ENCODE measurements at regions not wholly inside any gene's neighbourhood (a gene's known extent, or its start where the extent isn't known, plus 50 kb on each side); places are given as distances from the start of the nearest gene placed in this dataset.

DNA sequence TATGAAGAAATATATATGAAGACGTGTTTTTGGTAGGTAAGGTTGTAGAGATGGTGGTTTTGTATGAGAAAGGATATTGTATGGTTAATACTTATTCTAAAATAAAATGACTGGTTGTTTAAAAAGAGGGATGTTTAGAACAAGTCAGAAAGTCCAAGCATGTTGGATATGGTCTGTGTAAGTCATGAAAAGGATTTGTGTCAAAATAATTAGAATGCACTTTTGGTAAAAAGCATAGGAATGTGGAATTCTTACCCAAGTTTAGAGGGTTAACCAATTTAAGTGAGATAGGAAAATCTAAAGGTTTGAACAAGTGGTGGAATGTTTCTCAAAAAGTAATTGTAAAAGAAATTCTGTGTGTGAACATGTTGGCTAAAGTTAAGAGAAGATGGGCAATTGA lies 1556.5 kb upstream of the C9orf72 start:
- no TSS peak for BruUV-seq (replicated peaks)
- H3K9me3 ChIP-seq (ENCODE audit: control insufficient read depth in 1 of 2, insufficient read depth in 1 of 2, low read depth in 1 of 2, low read length in 2 of 2) = peaks cover 14 to 15% of the 10 kb centered on the region in 2 experiments; a peak in 2 of 4 replicates
- H3K27me3 ChIP-seq (ENCODE audit: insufficient read depth, low read length) = no peaks in the 10 kb centered on the region
- H3K79me2 ChIP-seq (ENCODE audit: insufficient read depth, low read length) = no peaks in the 10 kb centered on the region
- TF ChIP-seq TCF7L2 (IDR thresholded peaks at IDR 0.05; ENCODE audit: borderline replicate concordance, extremely low read depth, insufficient read depth, insufficient read length) (no peak), CEBPB (IDR thresholded peaks at IDR 0.05; ENCODE audit: low read depth) (no peak), ZBTB33 (IDR thresholded peaks at IDR 0.05; ENCODE audit: extremely low read depth, insufficient replicate concordance, low read length) (no peak), YY1 (IDR thresholded peaks at IDR 0.05; ENCODE audit: extremely low read depth, insufficient replicate concordance, low read depth, low read length) (no peak), MAX (IDR thresholded peaks at IDR 0.05) (no peak), ZFX (IDR thresholded peaks at IDR 0.05) (no peak), ZNF274 (IDR thresholded peaks at IDR 0.05; ENCODE audit: low read depth, low read length) (no peak), RAD21 (IDR thresholded peaks at IDR 0.05; ENCODE audit: low read depth) (no peak), EGR1 (IDR thresholded peaks at IDR 0.05; ENCODE audit: low read depth) (no peak), SIN3A (IDR thresholded peaks at IDR 0.05; ENCODE audit: low read depth) (no peak), JUND (IDR thresholded peaks at IDR 0.05) (no peak), SP1 (IDR thresholded peaks at IDR 0.05; ENCODE audit: low read depth) (no peak), CTCF (IDR thresholded peaks at IDR 0.05 in 2 of 3, conservative IDR thresholded peaks at IDR 0.05 in 1 of 3; ENCODE audit: borderline replicate concordance in 1 of 3, insufficient read depth in 1 of 3, low read depth in 2 of 3, low read length in 2 of 3) (no peak)
- TF ChIP-seq, protein P1, sequence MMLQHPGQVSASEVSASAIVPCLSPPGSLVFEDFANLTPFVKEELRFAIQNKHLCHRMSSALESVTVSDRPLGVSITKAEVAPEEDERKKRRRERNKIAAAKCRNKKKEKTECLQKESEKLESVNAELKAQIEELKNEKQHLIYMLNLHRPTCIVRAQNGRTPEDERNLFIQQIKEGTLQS (IDR thresholded peaks at IDR 0.05) = no peak
- no peaks in the 10 kb centered on the region for H3K36me3 ChIP-seq (ENCODE audit: control insufficient read depth in 1 of 2, insufficient read depth in 2 of 2, low read length in 2 of 2)
- no peak overlapping the region for H2AFZ ChIP-seq (ENCODE audit: low read depth, low read length, poor library complexity, severe bottlenecking)
- no peaks in the 10 kb centered on the region for H4K20me1 ChIP-seq (ENCODE audit: insufficient read depth)
- ChIA-PET POLR2A (no interaction called here), CTCF (no interaction called here), RAD21 (ENCODE audit: low non-redundant PET in 1 of 2, low total read pairs in 2 of 2, uncharacterized antibody in 2 of 2, unreplicated experiment in 2 of 2) (no interaction called here)
- DNase-seq (ENCODE audit: low read depth, low spot score) = no peak
- H3K27ac ChIP-seq (ENCODE audit: low read depth, low read length) = no peak overlapping the region
- no peak for ATAC-seq
- H3K4me2 ChIP-seq (ENCODE audit: low read length) = no peak overlapping the region
- no peaks in the 10 kb centered on the region for H3K9me2 ChIP-seq (ENCODE audit: insufficient read depth)
- H3K9ac ChIP-seq (ENCODE audit: low read length) = no peak overlapping the region
- H3K4me3 ChIP-seq (replicated peaks in 1 of 2; ENCODE audit: low read depth in 1 of 2, low read length in 2 of 2) = no peak overlapping the region
- H3K4me1 ChIP-seq (ENCODE audit: control insufficient read depth in 1 of 2, insufficient read depth in 2 of 2, low read length in 2 of 2) = no peaks in the 10 kb centered on the region
- intact Hi-C loops (cut with micrococcal nuclease) = no loop called here
